ENCODE measurements at regions not wholly inside any gene's neighbourhood (a gene's known extent, or its start where the extent isn't known, plus 50 kb on each side); places are given as distances from the start of the nearest gene placed in this dataset.
"Not testable (repeated sequence)": the region's sequence is repeated elsewhere in the genome, so short reads cannot be mapped to it uniquely, and the experiment has no call there.

GRCh38 chr1:213464786-213465460 is 413.9 kb downstream of the RPS6KC1 start:
- no peak for DNase-seq (ENCODE audit: low spot score)

GRCh38 chr1:213466541-213466940 is 415.5 kb downstream of the RPS6KC1 start:
- DNase-seq (ENCODE audit: low spot score) = no peak

GRCh38 chr1:213474054-213474453 is 423.0 kb downstream of the RPS6KC1 start:
- no peak for DNase-seq (ENCODE audit: low spot score)

- no peak for DNase-seq (ENCODE audit: low spot score)
These were observed 430.4 kb downstream of the RPS6KC1 start for GRCh38 chr1:213481395-213481794.

GRCh38 chr1:213484333-213484732 is 433.3 kb downstream of the RPS6KC1 start:
- DNase-seq (ENCODE audit: low spot score) = no peak

GRCh38 chr1:213484758-213485157 is 433.7 kb downstream of the RPS6KC1 start:
- DNase-seq (ENCODE audit: low spot score) = no peak

GRCh38 chr1:213486488-213486887 is 435.4 kb downstream of the RPS6KC1 start:
- DNase-seq (ENCODE audit: low spot score) = no peak

- DNase-seq (ENCODE audit: low spot score) = no peak
These were observed 440.4 kb downstream of the RPS6KC1 start for GRCh38 chr1:213491468-213491867.

- no peak for DNase-seq (ENCODE audit: low spot score)
These were observed 441.4 kb downstream of the RPS6KC1 start for GRCh38 chr1:213492161-213493041.

GRCh38 chr1:213499444-213499843 is 448.4 kb downstream of the RPS6KC1 start:
- DNase-seq (ENCODE audit: low spot score) = no peak

- DNase-seq (ENCODE audit: low spot score) = no peak
These were observed 456.6 kb downstream of the RPS6KC1 start for GRCh38 chr1:213507472-213508223.

- DNase-seq (ENCODE audit: low spot score) = no peak
These were observed 460.1 kb downstream of the RPS6KC1 start for GRCh38 chr1:213511173-213511572.

- DNase-seq (ENCODE audit: low spot score) = no peak
These were observed 461.3 kb downstream of the RPS6KC1 start for GRCh38 chr1:213512316-213512715.

- DNase-seq (ENCODE audit: low spot score) = no peak
These were observed 462.0 kb downstream of the RPS6KC1 start for GRCh38 chr1:213513006-213513405.

GRCh38 chr1:213514408-213515179 is 463.6 kb downstream of the RPS6KC1 start:
- not testable (repeated sequence) for DNase-seq (ENCODE audit: low spot score)

GRCh38 chr1:213519098-213519497 is 468.1 kb downstream of the RPS6KC1 start:
- no peak for DNase-seq (ENCODE audit: low spot score)

- no peak for DNase-seq (ENCODE audit: low spot score)
These were observed 466.6 kb upstream of the PROX1 start for GRCh38 chr1:213521206-213521605.

- peak; percentile 18 for DNase-seq (ENCODE audit: low spot score)
These were observed 463.9 kb upstream of the PROX1 start for GRCh38 chr1:213523781-213524398.

- DNase-seq (ENCODE audit: low spot score) = no peak
These were observed 461.5 kb upstream of the PROX1 start for GRCh38 chr1:213526306-213526705.

- no peak for DNase-seq (ENCODE audit: low spot score)
These were observed 457.0 kb upstream of the PROX1 start for GRCh38 chr1:213530611-213531320.

Measured in mucosa of gallbladder (tissue), 1 donor.